MCF 10A (cell line): ENCODE measurements at regions not wholly inside any gene's neighbourhood (a gene's known extent, or its start where the extent isn't known, plus 50 kb on each side); places are given as distances from the start of the nearest gene placed in this dataset.

Experiments
- BruUV-seq: library from RNA; stranded (reverse); fragments of 400-500 nt; replicated peaks from 2 replicates; lab custom pipeline; 2021; lab: Mats Ljungman, UMichigan
- CTCF ChIA-PET: fragments of 300-600 bp; sonication (Branson Sonifier 250); formaldehyde crosslinking; extraction: SDS; loops from one replicate; lab custom pipeline; 2021; ENCODE audit warnings: antibody characterized with exemption, inconsistent platforms; lab: Yijun Ruan, JAX
- POLR2A ChIA-PET: fragments of 300-600, 350-650 bp; sonication (Branson Sonifier 250); formaldehyde crosslinking; extraction: SDS; loops from one replicate; lab custom pipeline; 2020; ENCODE audit warnings: antibody characterized with exemption, inconsistent platforms; lab: Yijun Ruan, JAX
- DNase-seq: peaks from one replicate; pipeline ENCODE4 v3.0.0-alpha.2; 2018; ENCODE audit not compliant: unreplicated experiment
- H3K27ac Mint-ChIP-seq: one replicate; pipeline ENCODE4 v1.8.0; 2022; ENCODE audit warnings: mild to moderate bottlenecking, low read depth, mixed read lengths; ENCODE audit not compliant: unreplicated experiment
- H3K27me3 Mint-ChIP-seq: one replicate; pipeline ENCODE4 v1.8.0; 2022; ENCODE audit warnings: mixed read lengths; ENCODE audit not compliant: insufficient read depth, unreplicated experiment
- H3K36me3 Mint-ChIP-seq: one replicate; pipeline ENCODE4 v1.8.0; 2022; ENCODE audit warnings: mild to moderate bottlenecking, moderate library complexity, mixed read lengths; ENCODE audit not compliant: insufficient read depth, unreplicated experiment
- H3K4me1 Mint-ChIP-seq: one replicate; pipeline ENCODE4 v1.8.0; 2022; ENCODE audit warnings: mixed read lengths; ENCODE audit not compliant: insufficient read depth, unreplicated experiment
- H3K4me3 Mint-ChIP-seq: one replicate; pipeline ENCODE4 v1.8.0; 2022; ENCODE audit warnings: mild to moderate bottlenecking, moderate library complexity, mixed read lengths; ENCODE audit not compliant: unreplicated experiment
- H3K9me3 Mint-ChIP-seq: one replicate; pipeline ENCODE4 v1.8.0; 2022; ENCODE audit warnings: mixed read lengths; ENCODE audit not compliant: unreplicated experiment
- intact Hi-C: fragments of 100-400 bp; cut with micrococcal nuclease; formaldehyde crosslinking; loops from 2 replicates; pipeline ENCODE4 v1.14.1; 2022
- TF ChIP-seq, protein P1 (sequence below): fragments of 200-600 bp; IDR thresholded peaks from one replicate; pipeline ENCODE4 v1.8.0; 2022; ENCODE audit warnings: antibody characterized with exemption, mild to moderate bottlenecking; ENCODE audit not compliant: unreplicated experiment

DNA sequence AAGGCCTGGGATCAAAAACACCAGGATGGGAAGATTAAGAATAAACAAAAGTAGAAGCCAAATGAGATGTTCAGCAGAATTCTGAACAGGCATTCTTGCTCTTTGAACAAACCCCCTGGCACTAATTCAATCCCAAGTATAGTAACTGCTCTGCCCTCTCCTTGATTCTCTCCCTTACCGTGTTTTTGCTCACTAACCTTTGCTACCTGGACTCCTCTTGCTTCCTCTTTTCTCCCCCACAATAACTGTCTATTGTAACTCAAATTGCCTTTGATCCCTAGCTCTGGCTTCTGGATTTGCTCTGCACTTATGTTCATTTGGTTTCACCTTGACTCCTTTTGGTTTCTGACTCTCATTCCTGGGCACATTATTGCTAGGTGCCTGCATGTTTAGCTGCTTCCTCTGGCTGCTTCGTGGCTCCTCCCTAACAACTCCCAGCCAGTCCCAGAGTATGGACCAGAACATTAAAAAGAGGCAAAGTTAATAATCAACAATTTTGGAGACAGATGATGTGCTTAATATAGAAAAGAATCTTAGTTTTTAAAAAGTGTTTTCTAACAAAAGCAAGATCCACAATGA, 65.4 kb upstream of the PHIP start:
- CTCF ChIA-PET: interaction anchor here (0.6 kb wide), 1 partner anchor 105 kb away, joined by 4 read pairs; no protein-coding TSS in a partner anchor
- Mint-ChIP-seq H3K4me1 (peaks cover 5% of the 10 kb centered on the region), H3K4me3 (no peak overlapping the region), H3K27ac (no peak overlapping the region), H3K9me3 (no peaks in the 10 kb centered on the region), H3K36me3 (no peaks in the 10 kb centered on the region), H3K27me3 (no peaks in the 10 kb centered on the region)
- TF ChIP-seq, protein P1, sequence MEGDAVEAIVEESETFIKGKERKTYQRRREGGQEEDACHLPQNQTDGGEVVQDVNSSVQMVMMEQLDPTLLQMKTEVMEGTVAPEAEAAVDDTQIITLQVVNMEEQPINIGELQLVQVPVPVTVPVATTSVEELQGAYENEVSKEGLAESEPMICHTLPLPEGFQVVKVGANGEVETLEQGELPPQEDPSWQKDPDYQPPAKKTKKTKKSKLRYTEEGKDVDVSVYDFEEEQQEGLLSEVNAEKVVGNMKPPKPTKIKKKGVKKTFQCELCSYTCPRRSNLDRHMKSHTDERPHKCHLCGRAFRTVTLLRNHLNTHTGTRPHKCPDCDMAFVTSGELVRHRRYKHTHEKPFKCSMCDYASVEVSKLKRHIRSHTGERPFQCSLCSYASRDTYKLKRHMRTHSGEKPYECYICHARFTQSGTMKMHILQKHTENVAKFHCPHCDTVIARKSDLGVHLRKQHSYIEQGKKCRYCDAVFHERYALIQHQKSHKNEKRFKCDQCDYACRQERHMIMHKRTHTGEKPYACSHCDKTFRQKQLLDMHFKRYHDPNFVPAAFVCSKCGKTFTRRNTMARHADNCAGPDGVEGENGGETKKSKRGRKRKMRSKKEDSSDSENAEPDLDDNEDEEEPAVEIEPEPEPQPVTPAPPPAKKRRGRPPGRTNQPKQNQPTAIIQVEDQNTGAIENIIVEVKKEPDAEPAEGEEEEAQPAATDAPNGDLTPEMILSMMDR: no peak
- no peak for DNase-seq
- POLR2A ChIA-PET: interaction anchor here (1.2 kb wide), 1 partner anchor 9 kb away, joined by 3 read pairs; no protein-coding TSS in a partner anchor
- BruUV-seq: no TSS peak
- intact Hi-C loops: no loop called here

DNA sequence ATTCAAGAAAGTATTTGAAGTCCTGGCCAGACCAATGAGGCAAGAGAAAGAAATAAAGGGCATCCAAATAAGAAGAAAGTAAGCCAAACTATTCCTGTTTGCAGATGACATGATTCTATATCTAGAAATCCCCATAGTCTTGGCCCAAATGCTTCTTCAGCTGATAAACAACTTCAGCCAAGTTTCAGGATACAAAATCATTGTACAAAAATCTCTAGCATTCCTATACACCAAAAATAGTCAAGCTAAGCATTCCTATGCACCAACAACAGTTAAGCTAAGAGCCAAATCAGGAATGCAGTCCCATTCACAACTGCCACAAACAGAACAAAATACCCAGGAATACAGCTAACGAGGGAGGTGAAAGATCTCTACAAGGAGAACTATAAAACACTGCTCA, 60.1 kb upstream of the PHIP start:
- Mint-ChIP-seq H3K27ac (no peak overlapping the region), H3K4me1 (peaks cover under 1% of the 10 kb centered on the region), H3K9me3 (peaks cover 28% of the 10 kb centered on the region), H3K27me3 (no peaks in the 10 kb centered on the region), H3K4me3 (no peak overlapping the region), H3K36me3 (no peaks in the 10 kb centered on the region)
- no TSS peak for BruUV-seq
- no peak for DNase-seq
- intact Hi-C loops: no loop called here
- ChIA-PET CTCF (no interaction called here), POLR2A (no interaction called here)
- TF ChIP-seq, protein P1: no peak

DNA sequence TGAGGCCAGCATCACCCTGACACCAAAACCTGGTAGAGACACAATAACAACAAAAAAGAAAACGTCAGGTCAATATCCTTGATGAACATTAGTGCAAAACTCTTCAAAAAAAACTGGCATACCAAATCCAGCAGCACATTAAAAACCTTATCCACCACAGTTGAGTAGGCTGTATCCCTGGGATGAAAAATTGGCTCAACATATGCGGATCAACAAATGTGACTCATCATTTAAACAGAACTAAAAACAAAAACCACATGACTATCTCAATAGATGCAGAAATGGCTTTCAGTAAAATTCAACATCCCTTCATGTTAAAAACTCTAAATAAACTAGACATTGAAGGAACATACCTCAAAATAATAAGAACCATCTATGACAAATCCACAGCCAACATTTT, 59.6 kb upstream of the PHIP start:
- DNase-seq: no peak
- ChIA-PET POLR2A (no interaction called here), CTCF (no interaction called here)
- no peak overlapping the region for H3K27ac Mint-ChIP-seq
- no TSS peak for BruUV-seq
- H3K4me3 Mint-ChIP-seq: no peak overlapping the region
- intact Hi-C loops: no loop called here
- H3K4me1 Mint-ChIP-seq: no peaks in the 10 kb centered on the region
- peaks cover 28% of the 10 kb centered on the region for H3K9me3 Mint-ChIP-seq
- TF ChIP-seq, protein P1: no peak
- no peaks in the 10 kb centered on the region for H3K36me3 Mint-ChIP-seq
- no peaks in the 10 kb centered on the region for H3K27me3 Mint-ChIP-seq

DNA sequence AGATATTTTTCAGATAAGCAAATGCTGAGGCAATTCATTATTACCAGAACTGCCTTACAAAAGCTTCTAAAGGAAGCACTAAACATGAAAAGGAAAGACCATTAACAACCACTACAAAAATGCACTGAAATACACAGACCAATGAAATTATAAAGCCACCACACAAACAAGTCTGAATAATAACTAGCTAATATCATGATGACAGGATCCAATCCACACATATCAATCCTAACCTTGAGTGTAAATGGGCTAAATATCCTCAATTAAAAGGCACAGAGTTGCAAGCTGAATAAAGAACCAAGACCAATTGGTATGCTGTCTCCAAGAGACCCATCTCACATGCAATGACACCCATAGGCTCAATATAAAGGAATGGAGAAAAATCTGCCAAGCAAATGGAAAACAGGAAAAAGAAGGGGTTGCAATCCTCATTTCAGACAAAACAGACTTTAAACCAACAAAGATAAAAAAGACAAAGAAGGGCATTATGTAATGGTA, 58.0 kb upstream of the PHIP start:
- no TSS peak for BruUV-seq
- H3K9me3 Mint-ChIP-seq: peaks cover 36% of the 10 kb centered on the region

More for the DNA sequence above, 58.0 kb upstream of the PHIP start:
- no peak overlapping the region for H3K4me3 Mint-ChIP-seq
- TF ChIP-seq, protein P1: no peak
- no peak overlapping the region for H3K27ac Mint-ChIP-seq
- no peaks in the 10 kb centered on the region for H3K4me1 Mint-ChIP-seq
- ChIA-PET POLR2A (no interaction called here), CTCF (interaction anchor here (0.6 kb wide), 1 partner anchor 359 kb away, joined by 3 read pairs; no protein-coding TSS in a partner anchor)
- no peaks in the 10 kb centered on the region for H3K27me3 Mint-ChIP-seq
- DNase-seq: no peak
- no peaks in the 10 kb centered on the region for H3K36me3 Mint-ChIP-seq
- intact Hi-C loops: no loop called here
